Sigmoid colon (tissue), 3 donors: ENCODE measurements at regions not wholly inside any gene's neighbourhood (a gene's known extent, or its start where the extent isn't known, plus 50 kb on each side); places are given as distances from the start of the nearest gene placed in this dataset.

ENCODE experiments used
- CTCF ChIP-seq, 4 experiments: fragments of 450-650 bp in 3 of 4; fragments of 200-600 bp in 1 of 4; IDR thresholded peaks; one replicate each; pipeline ENCODE4 v1.5.1; 2016 to 2019; ENCODE audit warnings: antibody characterized with exemption in 4 of 4, mild to moderate bottlenecking in 3 of 4, moderate library complexity in 2 of 4
- POLR2A ChIP-seq, 2 donors: fragments of 450-650 bp; IDR thresholded peaks; one replicate each; pipeline ENCODE4 v1.6.1; 2016; ENCODE audit warnings: antibody characterized with exemption in 2 of 2, mild to moderate bottlenecking in 2 of 2, moderate library complexity in 2 of 2

DNA sequence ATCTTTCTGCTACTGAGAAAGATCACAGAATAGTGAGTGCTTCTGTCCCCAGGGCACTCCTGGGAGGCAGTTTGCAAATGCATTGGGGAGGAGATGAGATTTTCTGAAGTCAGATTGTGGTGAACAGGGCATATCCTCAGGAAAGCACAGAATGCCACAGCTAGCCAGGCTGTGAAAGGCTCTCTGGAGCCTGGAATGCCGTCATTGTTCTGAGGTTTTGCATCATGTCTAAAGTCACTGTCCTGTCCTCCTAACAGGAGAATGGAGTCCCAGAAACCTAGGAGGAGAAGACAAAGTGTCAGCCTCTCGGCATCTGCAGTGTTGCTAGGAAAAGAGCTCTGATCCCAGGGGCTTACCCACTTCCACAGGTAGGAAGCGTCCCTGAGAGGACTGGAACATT lies 69.2 kb upstream of the IGFBP3 start:
- no peak for TF ChIP-seq CTCF (IDR thresholded peaks at IDR 0.05)
- no peak for TF ChIP-seq POLR2A (IDR thresholded peaks at IDR 0.05)
